ENCODE measurements at regions not wholly inside any gene's neighbourhood (a gene's known extent, or its start where the extent isn't known, plus 50 kb on each side); places are given as distances from the start of the nearest gene placed in this dataset.

- no peak for FAIRE-seq
- Histone ChIP-seq H3K36me3 (ENCODE audit: control insufficient read depth in 2 of 3, insufficient read depth in 3 of 3, low read length in 3 of 3) (no peaks in the 10 kb centered on the region), H3K4me1 (ENCODE audit: control insufficient read depth in 2 of 3, insufficient read depth in 2 of 3, low read depth in 1 of 3, low read length in 3 of 3) (no peaks in the 10 kb centered on the region), H3K27me3 (ENCODE audit: control insufficient read depth, insufficient read depth, low read length) (no peaks in the 10 kb centered on the region), H3K4me3 (ENCODE audit: low read length in 3 of 3) (no peak overlapping the region), H3K9me3 (ENCODE audit: control insufficient read depth in 2 of 3, insufficient read depth in 1 of 3, low read length in 3 of 3) (no peaks in the 10 kb centered on the region), H3K9ac (ENCODE audit: low read length in 3 of 3) (no peak overlapping the region), H3K27ac (ENCODE audit: low read depth in 2 of 2, low read length in 2 of 2) (no peak overlapping the region)
- intact Hi-C loops (cut with DNase I), result no loop called here
- no peak for TF ChIP-seq CTCF (IDR thresholded peaks at IDR 0.05; ENCODE audit: borderline replicate concordance, extremely low read depth, insufficient read depth)
- no peak for DNase-seq
Observed at GRCh38 chr5:3320317-3320875, 275.2 kb upstream of the IRX1 start.

- no peak for FAIRE-seq
- peak in 1 of 5 donors; percentile 5 for DNase-seq
Observed at GRCh38 chr5:3317051-3317795, 278.4 kb upstream of the IRX1 start.

GRCh38 chr5:3313569-3313968 lies 282.1 kb upstream of the IRX1 start:
- Histone ChIP-seq H3K27me3 (ENCODE audit: control insufficient read depth, insufficient read depth, low read length) (no peaks in the 10 kb centered on the region), H3K9ac (ENCODE audit: low read length in 3 of 3) (no peak overlapping the region), H3K4me1 (ENCODE audit: control insufficient read depth in 2 of 3, insufficient read depth in 2 of 3, low read depth in 1 of 3, low read length in 3 of 3) (no peaks in the 10 kb centered on the region), H3K27ac (ENCODE audit: low read depth in 2 of 2, low read length in 2 of 2) (no peak overlapping the region), H3K9me3 (ENCODE audit: control insufficient read depth in 2 of 3, insufficient read depth in 1 of 3, low read length in 3 of 3) (peaks cover 0 to 5% (median 0%) of the 10 kb centered on the region in 3 donors), H3K36me3 (ENCODE audit: control insufficient read depth in 2 of 3, insufficient read depth in 3 of 3, low read length in 3 of 3) (no peaks in the 10 kb centered on the region), H3K4me3 (ENCODE audit: low read length in 3 of 3) (no peak overlapping the region)
- FAIRE-seq, result no peak
- intact Hi-C loops (cut with DNase I), result no loop called here
- no peak for TF ChIP-seq CTCF (IDR thresholded peaks at IDR 0.05; ENCODE audit: borderline replicate concordance, extremely low read depth, insufficient read depth)
- DNase-seq, result no peak

More at GRCh38 chr5:3317051-3317795, 278.4 kb upstream of the IRX1 start:
- no peaks in the 10 kb centered on the region for H3K36me3 ChIP-seq (ENCODE audit: control insufficient read depth in 2 of 3, insufficient read depth in 3 of 3, low read length in 3 of 3)
- intact Hi-C loops (cut with DNase I), result no loop called here
- no peak for TF ChIP-seq CTCF (IDR thresholded peaks at IDR 0.05; ENCODE audit: borderline replicate concordance, extremely low read depth, insufficient read depth)
- no peak overlapping the region for H3K9ac ChIP-seq (ENCODE audit: low read length in 3 of 3)
- no peak overlapping the region for H3K27ac ChIP-seq (ENCODE audit: low read depth in 2 of 2, low read length in 2 of 2)
- H3K4me1 ChIP-seq (ENCODE audit: control insufficient read depth in 2 of 3, insufficient read depth in 2 of 3, low read depth in 1 of 3, low read length in 3 of 3), result no peaks in the 10 kb centered on the region
- H3K9me3 ChIP-seq (ENCODE audit: control insufficient read depth in 2 of 3, insufficient read depth in 1 of 3, low read length in 3 of 3), result peaks cover 0 to 5% (median 0%) of the 10 kb centered on the region in 3 donors
- H3K4me3 ChIP-seq (ENCODE audit: low read length in 3 of 3), result no peak overlapping the region
- H3K27me3 ChIP-seq (ENCODE audit: control insufficient read depth, insufficient read depth, low read length), result no peaks in the 10 kb centered on the region
